DND-41 (cell line): ENCODE measurements at regions not wholly inside any gene's neighbourhood (a gene's known extent, or its start where the extent isn't known, plus 50 kb on each side); places are given as distances from the start of the nearest gene placed in this dataset.

ENCODE experiments used
- ATAC-seq: fragments of 200-7000 bp; cut with Tn5 transposase; 3 replicates; pipeline ENCODE4 v1.9.1; 2021; ENCODE audit warnings: low read depth; ENCODE audit not compliant: insufficient read depth
- DNase-seq: peaks from one replicate; pipeline ENCODE4 v3.0.0-alpha.2; 2020
- H2AFZ ChIP-seq: 2 replicates; pipeline ENCODE4 v1.6.0; 2012; ENCODE audit warnings: low read depth, low read length
- H3K27ac ChIP-seq: 2 replicates; pipeline ENCODE4 v1.5.1; 2012; ENCODE audit warnings: low read length, inconsistent platforms
- H3K27me3 ChIP-seq: fragments of 200-600 bp; sonication (generic); 2 replicates; pipeline ENCODE4 v1.6.0; 2012; ENCODE audit warnings: low read length, mild to moderate bottlenecking, inconsistent platforms; ENCODE audit not compliant: insufficient read depth, poor library complexity
- H3K36me3 ChIP-seq: 2 replicates; pipeline ENCODE4 v1.5.1; 2012; ENCODE audit warnings: low read length, inconsistent platforms; ENCODE audit not compliant: insufficient read depth
- H3K4me1 ChIP-seq: 2 replicates; pipeline ENCODE4 v1.5.1; 2012; ENCODE audit warnings: mild to moderate bottlenecking, low read length; ENCODE audit not compliant: insufficient read depth
- H3K4me2 ChIP-seq: 2 replicates; pipeline ENCODE4 v1.6.0; 2012; ENCODE audit warnings: mild to moderate bottlenecking, moderate library complexity, low read length, inconsistent platforms; ENCODE audit not compliant: insufficient read depth
- H3K4me3 ChIP-seq, 2 experiments: fragments of 200-600 bp in 1 of 2; shearing (Covaris generic) in 1 of 2; 2 replicates each; pipeline ENCODE4 v1.5.1; 2012 to 2016; ENCODE audit warnings: inconsistent platforms in 2 of 2, low read length in 2 of 2, mild to moderate bottlenecking in 2 of 2, low read depth in 1 of 2, moderate library complexity in 1 of 2
- H3K79me2 ChIP-seq: 2 replicates; pipeline ENCODE4 v1.6.0; 2012; ENCODE audit warnings: low read length, inconsistent platforms; ENCODE audit not compliant: insufficient read depth
- H3K9ac ChIP-seq: 2 replicates; pipeline ENCODE4 v1.6.0; 2012; ENCODE audit warnings: low read depth, mild to moderate bottlenecking, inconsistent platforms, low read length, moderate library complexity
- H3K9me3 ChIP-seq: 2 replicates; pipeline ENCODE4 v1.5.1; 2012; ENCODE audit warnings: low read length, moderate library complexity, mild to moderate bottlenecking, inconsistent platforms; ENCODE audit not compliant: insufficient read depth, severe bottlenecking
- H4K20me1 ChIP-seq: 2 replicates; pipeline ENCODE4 v1.6.0; 2012; ENCODE audit warnings: low read length; ENCODE audit not compliant: insufficient read depth
- CTCF ChIP-seq: IDR thresholded peaks from 2 replicates; pipeline ENCODE4 v1.5.1; 2012; ENCODE audit warnings: borderline replicate concordance, low read length, moderate library complexity, mild to moderate bottlenecking; ENCODE audit not compliant: poor library complexity, severe bottlenecking; ENCODE audit errors: extremely low read depth
- EZH2 ChIP-seq: IDR thresholded peaks from 3 replicates; pipeline ENCODE4 v1.6.1; 2012; ENCODE audit warnings: borderline replicate concordance, low read depth, mild to moderate bottlenecking, moderate library complexity, low read length, inconsistent platforms; ENCODE audit not compliant: severe bottlenecking

- no peak for TF ChIP-seq EZH2
- TF ChIP-seq CTCF: no peak
- Histone ChIP-seq H2AFZ (no peak overlapping the region), H3K79me2 (no peaks in the 10 kb centered on the region), H3K9me3 (no peaks in the 10 kb centered on the region), H3K4me1 (no peaks in the 10 kb centered on the region), H3K27ac (no peak overlapping the region), H3K4me2 (no peak overlapping the region), H3K27me3 (no peaks in the 10 kb centered on the region), H4K20me1 (no peaks in the 10 kb centered on the region), H3K36me3 (no peaks in the 10 kb centered on the region), H3K4me3 (no peak overlapping the region), H3K9ac (no peak overlapping the region)
- no peak for ATAC-seq
- no peak for DNase-seq
Measured at GRCh38 chrX:25226151-25226550, 210.4 kb upstream of the ARX start.

DNA sequence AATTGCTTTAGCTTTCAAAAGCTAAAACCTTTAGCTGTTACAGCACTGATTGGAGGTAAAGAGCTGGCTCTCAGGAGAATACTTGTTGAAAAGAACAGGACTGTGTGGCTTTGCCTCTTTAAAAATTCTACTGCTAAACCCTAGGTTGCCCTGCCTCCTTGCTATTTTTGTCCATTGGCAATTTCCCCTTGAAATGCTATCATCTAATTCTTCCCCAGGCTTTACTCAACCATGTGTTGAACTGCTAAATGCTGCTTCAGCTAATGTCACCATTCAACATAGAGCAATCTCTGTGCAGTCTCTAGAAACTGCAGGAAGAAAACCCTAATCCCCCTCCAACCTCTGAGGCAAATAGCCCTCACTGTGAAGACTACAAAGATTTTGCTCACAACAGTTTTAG lies 203.7 kb upstream of the ARX start:
- H3K27ac ChIP-seq: no peak overlapping the region
- H2AFZ ChIP-seq: no peak overlapping the region
- no peak overlapping the region for H3K9ac ChIP-seq
- no peak for TF ChIP-seq CTCF
- no peak for TF ChIP-seq EZH2
- no peaks in the 10 kb centered on the region for H3K4me1 ChIP-seq
- H3K4me3 ChIP-seq: no peak overlapping the region
- H3K9me3 ChIP-seq: no peaks in the 10 kb centered on the region
- no peaks in the 10 kb centered on the region for H3K79me2 ChIP-seq
- DNase-seq: no peak
- H3K4me2 ChIP-seq: no peak overlapping the region
- no peak for ATAC-seq
- no peaks in the 10 kb centered on the region for H3K36me3 ChIP-seq
- H3K27me3 ChIP-seq: no peaks in the 10 kb centered on the region
- no peaks in the 10 kb centered on the region for H4K20me1 ChIP-seq

DNA sequence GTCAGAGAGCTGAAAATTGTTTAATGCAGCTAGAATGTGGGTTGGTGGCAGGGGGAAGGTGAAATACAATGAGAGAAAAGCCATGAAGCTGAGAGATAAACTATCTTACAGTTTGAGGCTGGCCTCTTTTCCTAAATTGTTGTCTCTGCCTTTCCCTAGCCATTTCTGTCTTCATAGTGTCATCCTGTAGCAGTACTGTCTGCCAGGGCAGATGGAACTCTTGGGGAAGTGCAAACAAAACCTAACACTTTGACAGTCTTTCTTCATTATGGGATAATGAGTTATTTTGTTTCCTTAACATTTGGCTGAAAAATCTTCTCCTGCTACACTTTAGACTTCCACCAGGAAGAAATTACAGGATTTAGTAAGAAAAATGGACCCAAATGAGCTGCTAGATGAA lies 197.8 kb upstream of the ARX start:
- Histone ChIP-seq H3K27ac (no peak overlapping the region), H3K4me3 (no peak overlapping the region), H3K9me3 (no peaks in the 10 kb centered on the region), H3K9ac (no peak overlapping the region), H3K27me3 (no peaks in the 10 kb centered on the region), H3K36me3 (no peaks in the 10 kb centered on the region), H3K4me2 (no peak overlapping the region), H3K79me2 (no peaks in the 10 kb centered on the region), H2AFZ (no peak overlapping the region), H4K20me1 (no peaks in the 10 kb centered on the region), H3K4me1 (no peaks in the 10 kb centered on the region)
- DNase-seq: no peak
- no peak for TF ChIP-seq CTCF
- TF ChIP-seq EZH2: no peak
- no peak for ATAC-seq
